OCI-LY3 (cell line): ENCODE measurements at regions not wholly inside any gene's neighbourhood (a gene's known extent, or its start where the extent isn't known, plus 50 kb on each side); places are given as distances from the start of the nearest gene placed in this dataset.

ENCODE experiments used
- H2AFZ ChIP-seq: fragments of 200-600, 300-600 bp; shearing (Covaris generic); 2 replicates; pipeline ENCODE4 v1.6.0; 2014; ENCODE audit warnings: antibody characterized with exemption, low read depth, low read length
- H3K27ac ChIP-seq: fragments of 200-600, 300-600 bp; sonication (generic); 2 replicates; pipeline ENCODE4 v1.5.1; 2014; ENCODE audit warnings: mild to moderate bottlenecking, low read length, moderate library complexity, mixed read lengths
- H3K27me3 ChIP-seq: fragments of 200-600, 300-600 bp; sonication (generic); 2 replicates; pipeline ENCODE4 v1.6.1; 2014; ENCODE audit warnings: low read depth, low read length, mixed read lengths
- H3K36me3 ChIP-seq: fragments of 200-600, 300-600 bp; sonication (generic); replicated peaks from 2 replicates; pipeline ENCODE3; 2014; ENCODE audit warnings: low read depth, low read length, mixed read lengths
- H3K4me1 ChIP-seq: fragments of 300-600, 200-600 bp; sonication (generic); 2 replicates; pipeline ENCODE4 v1.6.1; 2014; ENCODE audit warnings: low read length, mixed read lengths
- H3K4me2 ChIP-seq: fragments of 200-600, 300-600 bp; sonication (generic); 2 replicates; pipeline ENCODE4 v1.6.1; 2014; ENCODE audit warnings: low read length, mixed read lengths
- H3K4me3 ChIP-seq: fragments of 300-600, 200-600 bp; sonication (generic); 2 replicates; pipeline ENCODE4 v1.5.1; 2014; ENCODE audit warnings: antibody characterized with exemption, mild to moderate bottlenecking, low read length, moderate library complexity
- H3K79me2 ChIP-seq: fragments of 300-600, 200-600 bp; shearing (Covaris generic); 2 replicates; pipeline ENCODE4 v1.6.1; 2014; ENCODE audit warnings: mild to moderate bottlenecking, low read length, mixed read lengths
- H3K9ac ChIP-seq: fragments of 300-600, 200-600 bp; shearing (Covaris generic); 2 replicates; pipeline ENCODE4 v1.6.0; 2014; ENCODE audit warnings: mild to moderate bottlenecking, low read length, moderate library complexity
- H3K9me3 ChIP-seq: fragments of 200-600, 300-600 bp; shearing (Covaris generic); 2 replicates; pipeline ENCODE4 v1.6.1; 2014; ENCODE audit warnings: low read length, mixed read lengths; ENCODE audit not compliant: insufficient read depth
- H4K20me1 ChIP-seq: fragments of 200-600, 300-600 bp; sonication (generic); 2 replicates; pipeline ENCODE4 v1.6.1; 2016; ENCODE audit warnings: low read length, mixed read lengths; ENCODE audit not compliant: insufficient read depth
- EZH2phosphoT487 ChIP-seq: fragments of 200-600 bp; shearing (Covaris generic); IDR thresholded peaks from 2 replicates; pipeline ENCODE4 v1.6.1; 2018; ENCODE audit warnings: antibody characterized with exemption, mixed run types, low read depth
- TF ChIP-seq, protein P1 (sequence below): fragments of 200-600, 300-600 bp; sonication (generic); IDR thresholded peaks from 2 replicates; pipeline ENCODE4 v1.5.1; 2014; ENCODE audit warnings: antibody characterized with exemption, low read length, low read depth

DNA sequence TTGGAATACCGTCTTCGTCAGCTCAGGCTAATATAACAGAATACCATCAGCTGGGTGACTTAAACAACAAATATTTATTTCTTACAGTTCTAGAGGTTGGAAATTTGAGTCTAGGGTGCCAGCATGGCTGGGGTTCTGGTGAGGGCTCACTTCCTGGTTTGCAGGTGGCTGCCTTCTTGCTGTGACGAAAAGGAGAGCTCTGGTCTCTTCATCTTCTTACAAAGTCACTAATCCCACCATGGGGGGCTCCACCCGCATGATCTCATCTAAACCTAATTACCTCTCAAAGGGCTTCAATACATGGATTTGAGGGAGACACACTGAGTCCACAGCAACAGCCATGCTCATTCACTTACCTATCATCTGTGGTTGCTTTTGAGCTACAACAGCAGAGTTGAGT, 78.3 kb downstream of the PSMG1 start:
- H3K36me3 ChIP-seq, result no peaks in the 10 kb centered on the region
- no peak overlapping the region for H3K9ac ChIP-seq
- H3K9me3 ChIP-seq, result no peaks in the 10 kb centered on the region
- no peaks in the 10 kb centered on the region for H3K79me2 ChIP-seq
- H4K20me1 ChIP-seq, result no peaks in the 10 kb centered on the region
- no peak overlapping the region for H3K4me3 ChIP-seq
- TF ChIP-seq EZH2phosphoT487, result no peak
- TF ChIP-seq, protein P1, sequence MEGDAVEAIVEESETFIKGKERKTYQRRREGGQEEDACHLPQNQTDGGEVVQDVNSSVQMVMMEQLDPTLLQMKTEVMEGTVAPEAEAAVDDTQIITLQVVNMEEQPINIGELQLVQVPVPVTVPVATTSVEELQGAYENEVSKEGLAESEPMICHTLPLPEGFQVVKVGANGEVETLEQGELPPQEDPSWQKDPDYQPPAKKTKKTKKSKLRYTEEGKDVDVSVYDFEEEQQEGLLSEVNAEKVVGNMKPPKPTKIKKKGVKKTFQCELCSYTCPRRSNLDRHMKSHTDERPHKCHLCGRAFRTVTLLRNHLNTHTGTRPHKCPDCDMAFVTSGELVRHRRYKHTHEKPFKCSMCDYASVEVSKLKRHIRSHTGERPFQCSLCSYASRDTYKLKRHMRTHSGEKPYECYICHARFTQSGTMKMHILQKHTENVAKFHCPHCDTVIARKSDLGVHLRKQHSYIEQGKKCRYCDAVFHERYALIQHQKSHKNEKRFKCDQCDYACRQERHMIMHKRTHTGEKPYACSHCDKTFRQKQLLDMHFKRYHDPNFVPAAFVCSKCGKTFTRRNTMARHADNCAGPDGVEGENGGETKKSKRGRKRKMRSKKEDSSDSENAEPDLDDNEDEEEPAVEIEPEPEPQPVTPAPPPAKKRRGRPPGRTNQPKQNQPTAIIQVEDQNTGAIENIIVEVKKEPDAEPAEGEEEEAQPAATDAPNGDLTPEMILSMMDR, result no peak
- H3K27ac ChIP-seq, result no peak overlapping the region
- H2AFZ ChIP-seq, result no peak overlapping the region
- no peak overlapping the region for H3K4me2 ChIP-seq
- H3K4me1 ChIP-seq, result no peaks in the 10 kb centered on the region
- peaks cover 15% of the 10 kb centered on the region; the same call in 1 of the 2 replicates for H3K27me3 ChIP-seq

DNA sequence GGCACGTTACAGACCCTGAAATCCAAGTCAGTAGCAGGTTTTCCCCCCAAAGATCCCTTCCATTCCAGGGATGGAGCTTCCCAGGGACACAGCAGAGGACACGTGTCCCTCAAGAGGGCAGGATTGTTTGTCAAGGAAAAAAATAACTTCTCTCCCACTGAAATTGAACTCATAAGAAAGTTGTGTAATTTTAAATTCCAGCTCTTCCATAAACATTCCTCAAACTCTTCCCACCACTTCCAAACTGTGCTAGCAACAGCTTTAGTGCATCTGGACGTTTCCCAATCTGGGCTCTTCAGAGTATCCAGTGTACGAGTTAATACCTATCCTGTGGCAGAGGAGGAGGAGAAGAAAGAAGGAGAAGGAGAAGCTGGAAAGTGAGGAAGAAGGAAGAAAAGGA, 79.6 kb downstream of the PSMG1 start:
- no peaks in the 10 kb centered on the region for H4K20me1 ChIP-seq
- H3K9ac ChIP-seq, result no peak overlapping the region
- no peak overlapping the region for H2AFZ ChIP-seq
- no peak overlapping the region for H3K4me3 ChIP-seq
- no peaks in the 10 kb centered on the region for H3K79me2 ChIP-seq
- H3K4me2 ChIP-seq, result no peak overlapping the region
- no peaks in the 10 kb centered on the region for H3K4me1 ChIP-seq
- no peak overlapping the region for H3K27ac ChIP-seq
- H3K27me3 ChIP-seq, result peaks cover 11% of the 10 kb centered on the region; the same call in 1 of the 2 replicates
- H3K36me3 ChIP-seq, result no peaks in the 10 kb centered on the region
- TF ChIP-seq EZH2phosphoT487, result no peak
- TF ChIP-seq, protein P1, result no peak
- no peaks in the 10 kb centered on the region for H3K9me3 ChIP-seq

DNA sequence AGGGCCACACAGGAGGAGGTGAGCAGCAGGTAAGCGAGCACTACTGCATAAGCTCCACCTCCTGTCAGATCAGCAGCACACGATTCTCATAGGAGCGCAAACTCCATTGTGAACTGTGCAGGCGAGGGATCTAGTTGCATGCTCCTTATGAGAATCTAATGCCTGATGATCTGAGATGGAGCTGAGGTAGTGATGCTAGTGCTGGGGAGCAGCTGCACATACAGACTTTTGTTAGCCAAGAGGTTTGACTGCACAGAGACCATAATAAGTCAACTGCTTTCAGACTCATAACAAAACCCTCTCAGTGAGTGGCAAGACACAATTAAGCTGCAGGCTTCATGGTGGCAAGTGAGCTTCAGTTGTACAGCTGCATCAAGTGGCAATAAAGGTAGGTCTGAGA, 83.4 kb downstream of the PSMG1 start:
- H3K4me2 ChIP-seq, result no peak overlapping the region
- no peaks in the 10 kb centered on the region for H3K79me2 ChIP-seq
- no peak overlapping the region for H3K27ac ChIP-seq
- no peaks in the 10 kb centered on the region for H3K9me3 ChIP-seq
- no peaks in the 10 kb centered on the region for H4K20me1 ChIP-seq
- no peaks in the 10 kb centered on the region for H3K36me3 ChIP-seq
- no peak overlapping the region for H3K4me3 ChIP-seq
- H2AFZ ChIP-seq, result no peak overlapping the region
- H3K9ac ChIP-seq, result no peak overlapping the region
- H3K4me1 ChIP-seq, result 0 out of 2 replicates have a peak, but pooled peaks cover 3% of the 10 kb centered on the region
- TF ChIP-seq, protein P1, result no peak
- no peak for TF ChIP-seq EZH2phosphoT487
- H3K27me3 ChIP-seq, result peaks cover 11% of the 10 kb centered on the region; the same call in 1 of the 2 replicates

DNA sequence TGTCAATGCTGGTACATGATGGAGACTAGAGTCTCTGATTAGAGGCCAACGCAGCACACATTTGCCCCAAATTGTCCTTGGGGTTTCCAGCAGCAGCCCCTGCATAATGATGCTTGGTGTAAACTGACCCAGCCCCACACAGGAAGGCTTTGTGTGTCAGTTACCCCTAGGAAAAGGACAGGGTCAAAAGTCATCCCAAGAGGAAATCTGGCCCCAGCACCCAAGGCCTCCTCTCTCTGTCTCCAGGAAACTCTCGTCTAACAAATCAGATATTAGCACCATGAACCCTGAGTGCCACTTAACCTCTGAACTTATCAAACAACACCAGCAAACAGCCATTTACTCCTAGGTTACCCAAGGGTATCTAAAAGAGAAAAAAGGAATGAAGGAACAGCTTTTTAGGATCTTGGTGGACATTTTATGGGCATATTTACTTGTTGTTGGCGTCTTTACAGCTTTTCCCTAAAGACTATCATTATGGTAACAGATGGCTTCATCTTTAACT, 84.5 kb downstream of the PSMG1 start:
- no peak for TF ChIP-seq EZH2phosphoT487
- TF ChIP-seq, protein P1, result no peak
- H3K9me3 ChIP-seq, result no peaks in the 10 kb centered on the region
- H3K27me3 ChIP-seq, result peaks cover 11% of the 10 kb centered on the region; the same call in 1 of the 2 replicates
- no peak overlapping the region for H3K4me3 ChIP-seq
- peaks cover 13% of the 10 kb centered on the region; the same call in 1 of the 2 replicates for H3K4me1 ChIP-seq
- no peaks in the 10 kb centered on the region for H4K20me1 ChIP-seq
- no peak overlapping the region for H3K27ac ChIP-seq
- H3K36me3 ChIP-seq, result no peaks in the 10 kb centered on the region
- no peaks in the 10 kb centered on the region for H3K79me2 ChIP-seq
- H2AFZ ChIP-seq, result no peak overlapping the region
- H3K9ac ChIP-seq, result no peak overlapping the region
- H3K4me2 ChIP-seq, result no peak overlapping the region
